ENCODE measurements at regions not wholly inside any gene's neighbourhood (a gene's known extent, or its start where the extent isn't known, plus 50 kb on each side); places are given as distances from the start of the nearest gene placed in this dataset.

DNA sequence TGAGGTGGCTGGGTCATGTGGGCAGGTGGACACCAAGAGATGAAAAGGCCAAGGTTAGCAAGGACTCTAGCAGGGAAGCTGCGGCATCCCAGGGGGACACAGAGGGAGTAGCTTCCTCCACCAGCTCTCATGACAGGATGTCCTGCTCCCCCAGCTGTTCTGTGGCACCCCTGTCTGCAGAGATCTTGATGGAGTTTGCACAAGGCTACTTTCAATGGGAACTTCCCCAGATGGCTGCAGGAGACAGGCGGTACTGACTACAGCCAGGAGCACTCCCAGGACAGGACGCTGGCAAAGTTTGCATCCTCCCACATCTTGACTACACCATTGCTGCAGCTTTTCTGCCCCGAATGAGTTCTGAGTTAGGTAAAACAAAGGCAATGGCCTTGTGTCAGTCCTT is 312.8 kb downstream of the TLE4 start:
- TF ChIP-seq, protein P1, sequence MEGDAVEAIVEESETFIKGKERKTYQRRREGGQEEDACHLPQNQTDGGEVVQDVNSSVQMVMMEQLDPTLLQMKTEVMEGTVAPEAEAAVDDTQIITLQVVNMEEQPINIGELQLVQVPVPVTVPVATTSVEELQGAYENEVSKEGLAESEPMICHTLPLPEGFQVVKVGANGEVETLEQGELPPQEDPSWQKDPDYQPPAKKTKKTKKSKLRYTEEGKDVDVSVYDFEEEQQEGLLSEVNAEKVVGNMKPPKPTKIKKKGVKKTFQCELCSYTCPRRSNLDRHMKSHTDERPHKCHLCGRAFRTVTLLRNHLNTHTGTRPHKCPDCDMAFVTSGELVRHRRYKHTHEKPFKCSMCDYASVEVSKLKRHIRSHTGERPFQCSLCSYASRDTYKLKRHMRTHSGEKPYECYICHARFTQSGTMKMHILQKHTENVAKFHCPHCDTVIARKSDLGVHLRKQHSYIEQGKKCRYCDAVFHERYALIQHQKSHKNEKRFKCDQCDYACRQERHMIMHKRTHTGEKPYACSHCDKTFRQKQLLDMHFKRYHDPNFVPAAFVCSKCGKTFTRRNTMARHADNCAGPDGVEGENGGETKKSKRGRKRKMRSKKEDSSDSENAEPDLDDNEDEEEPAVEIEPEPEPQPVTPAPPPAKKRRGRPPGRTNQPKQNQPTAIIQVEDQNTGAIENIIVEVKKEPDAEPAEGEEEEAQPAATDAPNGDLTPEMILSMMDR (IDR thresholded peaks at IDR 0.05; ENCODE audit: low read length, missing control alignments) = no peak
- no peak overlapping the region for H3K4me3 ChIP-seq (replicated peaks; ENCODE audit: low read depth, low read length)
- no peak for DNase-seq (ENCODE audit: low read depth)

DNA sequence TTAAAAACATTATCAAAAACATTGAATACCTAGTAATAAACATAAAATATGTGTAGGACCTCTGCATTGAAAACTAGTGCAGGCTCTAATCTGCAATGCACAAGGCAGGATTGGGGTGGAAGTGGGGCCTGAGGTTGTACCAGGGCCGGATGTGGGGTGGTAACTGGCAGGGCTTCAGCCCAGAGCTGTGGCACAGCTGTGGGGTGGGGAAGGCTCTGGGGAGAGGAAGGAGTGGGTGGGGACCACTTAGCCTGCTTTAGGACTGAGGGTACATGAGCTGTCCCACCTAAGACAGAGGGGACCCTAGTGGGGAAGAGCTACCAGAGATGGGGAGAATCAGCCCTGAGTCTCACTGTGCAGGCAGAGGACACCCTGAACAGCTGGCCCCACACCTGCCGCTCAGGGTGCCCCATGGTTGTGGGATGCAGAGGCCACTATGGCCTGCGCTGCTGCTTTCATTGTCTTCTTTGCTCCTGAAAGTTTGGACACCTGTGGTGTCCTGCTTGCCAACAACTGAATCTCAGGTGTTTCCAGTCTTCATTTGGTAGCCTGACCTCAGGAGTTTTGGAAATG is 311.4 kb downstream of the TLE4 start:
- DNase-seq (ENCODE audit: low read depth) = no peak
- TF ChIP-seq, protein P1 (IDR thresholded peaks at IDR 0.05; ENCODE audit: low read length, missing control alignments) = no peak
- H3K4me3 ChIP-seq (replicated peaks; ENCODE audit: low read depth, low read length) = no peak overlapping the region

DNA sequence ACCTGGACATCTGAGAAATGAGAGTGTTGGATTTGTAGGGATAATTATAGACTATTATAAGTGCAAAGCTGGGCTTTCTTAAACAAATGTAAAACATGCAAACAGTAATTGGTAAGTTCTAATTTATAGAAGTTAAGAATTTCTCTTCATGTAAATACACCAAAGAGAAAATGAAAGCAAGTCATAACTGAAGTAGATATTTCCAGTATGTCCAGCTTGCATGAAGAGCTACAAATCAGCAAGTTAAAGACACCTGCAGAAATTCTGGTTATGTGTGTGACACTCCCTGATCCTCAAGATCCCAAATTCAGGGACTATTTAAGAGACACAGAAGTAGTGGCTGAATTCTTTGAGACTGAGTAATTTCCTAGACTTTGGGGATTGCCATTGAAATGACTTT is 308.9 kb downstream of the TLE4 start:
- DNase-seq (ENCODE audit: low read depth) = no peak
- TF ChIP-seq, protein P1 (IDR thresholded peaks at IDR 0.05; ENCODE audit: low read length, missing control alignments) = no peak
- H3K4me3 ChIP-seq (replicated peaks; ENCODE audit: low read depth, low read length) = no peak overlapping the region

DNA sequence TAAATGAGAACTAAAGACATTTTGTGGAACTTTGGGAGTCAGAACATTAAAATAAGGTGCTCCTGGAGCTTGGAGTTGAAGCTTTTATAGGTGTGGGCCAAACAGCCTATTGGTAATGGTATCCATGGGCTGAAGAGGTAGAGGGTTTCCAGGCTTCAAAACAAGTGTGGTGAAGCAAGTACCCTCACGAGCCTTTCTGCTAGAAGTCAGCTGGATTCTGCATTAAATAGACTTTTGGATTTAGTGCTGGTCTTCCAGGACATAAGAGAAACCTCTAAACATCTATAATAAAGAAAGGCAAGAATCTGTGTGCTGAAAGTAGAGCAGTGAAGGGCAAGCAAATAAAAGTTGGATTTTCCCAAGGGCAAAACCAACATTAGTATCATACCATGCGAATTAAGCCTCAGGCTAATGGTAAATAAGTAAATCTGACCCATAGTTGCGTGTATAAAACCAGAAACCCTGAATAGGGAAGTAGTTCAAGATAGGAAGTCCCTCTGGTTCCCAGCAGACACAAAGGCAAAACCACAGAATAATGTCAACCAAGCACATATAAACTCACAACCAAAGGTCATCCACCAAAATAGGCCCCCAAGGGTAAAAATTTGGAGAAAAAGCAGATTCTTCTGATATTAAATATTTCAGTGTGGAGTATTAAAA is 306.3 kb downstream of the TLE4 start:
- no peak for DNase-seq (ENCODE audit: low read depth)
- TF ChIP-seq, protein P1 (IDR thresholded peaks at IDR 0.05; ENCODE audit: low read length, missing control alignments) = no peak
- H3K4me3 ChIP-seq (replicated peaks; ENCODE audit: low read depth, low read length) = no peak overlapping the region

DNA sequence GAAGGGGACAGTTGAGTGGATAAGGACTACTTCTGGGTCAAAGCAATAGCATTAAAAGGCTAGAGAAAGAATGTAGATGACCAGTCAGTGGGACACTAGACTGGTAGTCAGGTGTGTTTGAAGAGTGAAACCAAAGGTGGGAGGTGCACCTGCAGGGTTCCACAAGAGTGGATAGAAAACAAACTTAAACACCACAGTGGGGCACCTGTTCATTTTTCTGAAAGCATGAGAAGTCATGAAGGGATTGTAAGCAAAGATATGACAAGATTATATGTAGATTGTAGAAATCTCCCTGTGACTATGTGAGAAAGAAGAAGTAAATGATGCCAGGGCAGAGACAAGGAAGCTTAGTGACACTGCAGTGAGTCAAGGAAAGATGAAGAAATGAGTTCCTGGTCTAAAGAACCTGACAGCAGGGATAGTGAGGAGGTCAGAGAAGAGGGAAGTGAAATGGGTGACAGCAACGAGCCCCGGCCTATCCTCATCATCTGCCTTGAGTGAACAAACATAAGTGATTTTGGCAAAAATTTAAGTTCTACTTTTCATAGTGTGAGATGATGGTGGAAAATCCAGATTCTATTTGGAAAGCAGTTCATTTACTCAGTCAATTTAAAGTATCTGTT is 296.9 kb downstream of the TLE4 start:
- no peak for DNase-seq (ENCODE audit: low read depth)
- no peak overlapping the region for H3K4me3 ChIP-seq (replicated peaks; ENCODE audit: low read depth, low read length)
- TF ChIP-seq, protein P1 (IDR thresholded peaks at IDR 0.05; ENCODE audit: low read length, missing control alignments) = no peak

DNA sequence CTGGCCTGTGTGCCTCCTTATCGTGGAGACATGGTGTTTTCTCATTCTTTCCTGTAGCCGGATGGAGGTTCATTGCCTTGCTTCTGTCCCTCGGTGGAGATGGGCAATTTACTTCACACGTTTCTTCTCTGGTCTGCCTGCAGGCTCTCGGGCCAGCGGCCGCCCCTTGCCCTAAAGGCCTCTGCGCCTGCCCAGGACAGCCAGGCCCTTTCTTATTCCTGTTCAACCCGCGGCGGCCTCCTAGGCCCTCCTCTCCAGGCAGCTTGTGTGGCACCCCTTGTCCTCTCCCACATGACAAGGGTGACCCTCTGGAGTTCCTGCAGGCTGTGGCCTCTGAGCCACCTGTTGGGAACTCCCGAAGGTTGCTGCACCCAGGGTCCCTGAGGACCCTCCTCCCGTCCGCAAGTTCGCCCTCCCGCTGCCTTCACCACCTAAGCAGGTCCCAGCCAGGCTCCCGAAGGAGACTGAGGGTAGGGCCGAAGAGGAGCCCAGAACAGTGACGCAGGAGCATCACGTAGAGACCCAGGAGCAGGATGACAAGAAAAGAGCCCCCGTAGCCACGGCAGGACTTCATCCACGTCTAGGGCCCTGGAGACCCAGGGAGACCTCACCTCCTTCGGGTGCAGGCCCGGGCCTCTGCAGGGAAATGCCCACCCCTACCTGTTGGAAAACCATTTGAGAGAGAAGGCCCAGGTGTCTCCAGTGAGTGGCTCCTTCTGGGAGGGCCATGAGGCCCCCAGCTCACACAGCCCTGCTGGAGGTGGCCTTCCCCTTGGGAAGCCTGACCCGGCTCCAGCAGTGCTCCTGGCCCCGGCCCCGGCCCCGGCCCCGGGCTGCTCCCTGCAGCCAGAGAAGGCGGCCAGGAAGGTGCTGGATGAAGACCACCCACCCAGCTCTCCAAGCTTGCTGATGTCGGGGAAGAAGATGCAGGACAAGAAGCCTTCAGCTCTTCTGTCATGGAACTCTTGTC is 291.4 kb downstream of the TLE4 start:
- H3K4me3 ChIP-seq (replicated peaks; ENCODE audit: low read depth, low read length) = no peak overlapping the region
- DNase-seq (ENCODE audit: low read depth) = no peak

More for the DNA sequence above, 291.4 kb downstream of the TLE4 start:
- TF ChIP-seq, protein P1 (IDR thresholded peaks at IDR 0.05; ENCODE audit: low read length, missing control alignments) = no peak

All from fibroblast of pulmonary artery (primary cell).